Fibroblast of lung (primary cell): ENCODE measurements at regions not wholly inside any gene's neighbourhood (a gene's known extent, or its start where the extent isn't known, plus 50 kb on each side); places are given as distances from the start of the nearest gene placed in this dataset.

Source experiments
- DNase-seq, 2 donors: peaks; one replicate each; pipeline versions ENCODE4 v3.0.0 to v3.0.0-alpha.2; 2010; ENCODE audit warnings: low read depth in 2 of 2
- H2AFZ ChIP-seq: 2 replicates; pipeline ENCODE4 v1.5.1; 2012; ENCODE audit warnings: low read length, control low read depth, inconsistent platforms
- H3K27ac ChIP-seq: 2 replicates; pipeline ENCODE4 v1.5.1; 2011; ENCODE audit warnings: low read length, control low read depth; ENCODE audit not compliant: insufficient read depth
- H3K27me3 ChIP-seq: 2 replicates; pipeline ENCODE4 v1.5.1; 2011; ENCODE audit warnings: mild to moderate bottlenecking, low read length; ENCODE audit not compliant: control insufficient read depth, insufficient read depth
- H3K36me3 ChIP-seq: 2 replicates; pipeline ENCODE4 v1.5.1; 2011; ENCODE audit warnings: low read length; ENCODE audit not compliant: control insufficient read depth, insufficient read depth
- H3K4me1 ChIP-seq: 2 replicates; pipeline ENCODE4 v1.5.1; 2011; ENCODE audit warnings: low read length; ENCODE audit not compliant: control insufficient read depth, insufficient read depth; ENCODE audit errors: extremely low read depth
- H3K4me2 ChIP-seq: 2 replicates; pipeline ENCODE4 v1.5.1; 2011; ENCODE audit warnings: low read length, control low read depth; ENCODE audit not compliant: insufficient read depth; ENCODE audit errors: extremely low read depth
- H3K4me3 ChIP-seq, 4 experiments: fragments of 200-600 bp in 1 of 4; sonication (generic) in 1 of 4; replicated peaks in 1 of 4; 2 replicates each; pipeline ENCODE4 v1.5.1; 2011 to 2016; ENCODE audit warnings: low read length in 4 of 4, low read depth in 3 of 4, mild to moderate bottlenecking in 3 of 4, control low read depth in 2 of 4, inconsistent platforms in 1 of 4, mixed read lengths in 1 of 4; ENCODE audit not compliant: insufficient read depth in 1 of 4; ENCODE audit errors: control extremely low read depth in 1 of 4
- H3K79me2 ChIP-seq: 2 replicates; pipeline ENCODE4 v1.5.1; 2012; ENCODE audit warnings: mild to moderate bottlenecking, low read length, inconsistent platforms; ENCODE audit not compliant: control insufficient read depth, insufficient read depth
- H3K9ac ChIP-seq: 2 replicates; pipeline ENCODE4 v1.5.1; 2011; ENCODE audit warnings: mild to moderate bottlenecking, low read length, control low read depth; ENCODE audit not compliant: insufficient read depth
- H3K9me3 ChIP-seq: 2 replicates; pipeline ENCODE4 v1.5.1; 2012; ENCODE audit warnings: low read depth, low read length; ENCODE audit not compliant: control insufficient read depth, insufficient read depth
- H4K20me1 ChIP-seq: 2 replicates; pipeline ENCODE4 v1.5.1; 2011; ENCODE audit warnings: low read length; ENCODE audit not compliant: control insufficient read depth, insufficient read depth; ENCODE audit errors: extremely low read depth
- CTCF ChIP-seq, 2 donors: IDR thresholded peaks in 1 of 2; conservative IDR thresholded peaks in 1 of 2; 1 replicate in 1 of 2; 2 replicates in 1 of 2; pipeline ENCODE4 v1.5.1; 2011 to 2012; ENCODE audit warnings: low read length in 2 of 2, control low read depth in 1 of 2, inconsistent platforms in 1 of 2, low read depth in 1 of 2, mild to moderate bottlenecking in 1 of 2
- EZH2 ChIP-seq: IDR thresholded peaks from 2 replicates; pipeline ENCODE4 v1.5.1; 2012; ENCODE audit warnings: low read length, control low read depth, mild to moderate bottlenecking; ENCODE audit errors: missing control alignments

GRCh38 chr10:125468278-125468677 lies 214.7 kb downstream of the TEX36 start:
- H2AFZ ChIP-seq: no peak overlapping the region
- no peak for TF ChIP-seq CTCF (conservative IDR thresholded peaks at IDR 0.05 in 1 of 2, IDR thresholded peaks at IDR 0.05 in 1 of 2; ENCODE audit: low read depth in 1 of 2, low read length in 2 of 2)
- no peak for TF ChIP-seq EZH2
- no peak overlapping the region for H3K4me3 ChIP-seq
- no peak overlapping the region for H3K27ac ChIP-seq
- no peaks in the 10 kb centered on the region for H3K27me3 ChIP-seq
- H3K79me2 ChIP-seq: no peaks in the 10 kb centered on the region
- no peaks in the 10 kb centered on the region for H3K36me3 ChIP-seq
- H4K20me1 ChIP-seq: no peaks in the 10 kb centered on the region
- no peak for DNase-seq
- H3K4me1 ChIP-seq: no peaks in the 10 kb centered on the region
- no peaks in the 10 kb centered on the region for H3K9me3 ChIP-seq
- no peak overlapping the region for H3K4me2 ChIP-seq
- no peak overlapping the region for H3K9ac ChIP-seq

- Histone ChIP-seq H4K20me1 (no peaks in the 10 kb centered on the region), H3K9ac (no peak overlapping the region), H3K9me3 (no peaks in the 10 kb centered on the region), H3K4me1 (no peaks in the 10 kb centered on the region), H3K4me2 (no peak overlapping the region), H3K27ac (no peak overlapping the region), H3K79me2 (no peaks in the 10 kb centered on the region), H3K27me3 (no peaks in the 10 kb centered on the region), H3K36me3 (no peaks in the 10 kb centered on the region), H2AFZ (no peak overlapping the region), H3K4me3 (no peak overlapping the region)
- no peak for DNase-seq
- TF ChIP-seq CTCF (conservative IDR thresholded peaks at IDR 0.05 in 1 of 2, IDR thresholded peaks at IDR 0.05 in 1 of 2; ENCODE audit: low read depth in 1 of 2, low read length in 2 of 2) (no peak), EZH2 (no peak)
These were observed 216.3 kb downstream of the TEX36 start for GRCh38 chr10:125466685-125467084.

- Histone ChIP-seq H3K4me1 (no peaks in the 10 kb centered on the region), H3K36me3 (no peaks in the 10 kb centered on the region), H3K79me2 (no peaks in the 10 kb centered on the region), H3K9me3 (no peaks in the 10 kb centered on the region), H4K20me1 (no peaks in the 10 kb centered on the region), H3K9ac (no peak overlapping the region), H3K4me2 (no peak overlapping the region), H3K4me3 (no peak overlapping the region), H3K27ac (no peak overlapping the region), H3K27me3 (no peaks in the 10 kb centered on the region), H2AFZ (no peak overlapping the region)
- DNase-seq: no peak
- no peak for TF ChIP-seq EZH2
These were observed 220.1 kb downstream of the TEX36 start for GRCh38 chr10:125462845-125463244.
